Adipocyte (in vitro differentiated cells): ENCODE measurements at regions not wholly inside any gene's neighbourhood (a gene's known extent, or its start where the extent isn't known, plus 50 kb on each side); places are given as distances from the start of the nearest gene placed in this dataset.

Experiments used
- DNase-seq: peaks from one replicate; pipeline ENCODE4 v3.0.0-alpha.2; 2015; ENCODE audit warnings: low read depth
- H3K27me3 ChIP-seq: replicated peaks from 2 replicates; pipeline ENCODE4 v1.7.0; 2013; ENCODE audit warnings: mild to moderate bottlenecking, low read length, moderate library complexity; ENCODE audit not compliant: control insufficient read depth, insufficient read depth
- H3K36me3 ChIP-seq: 2 replicates; pipeline ENCODE4 v1.7.0; 2013; ENCODE audit warnings: low read length, mild to moderate bottlenecking, moderate library complexity; ENCODE audit not compliant: control insufficient read depth, insufficient read depth, severe bottlenecking
- H3K4me1 ChIP-seq: 2 replicates; pipeline ENCODE4 v1.7.0; 2013; ENCODE audit warnings: mild to moderate bottlenecking, low read length, moderate library complexity; ENCODE audit not compliant: control insufficient read depth, insufficient read depth
- H3K4me3 ChIP-seq: 2 replicates; pipeline ENCODE4 v1.7.0; 2013; ENCODE audit warnings: mild to moderate bottlenecking, low read length, moderate library complexity
- H3K9ac ChIP-seq: 2 replicates; pipeline ENCODE4 v1.7.0; 2013; ENCODE audit warnings: mild to moderate bottlenecking, low read length, moderate library complexity
- H3K9me3 ChIP-seq: 2 replicates; pipeline ENCODE4 v1.7.0; 2013; ENCODE audit warnings: mild to moderate bottlenecking, low read length, moderate library complexity; ENCODE audit not compliant: control insufficient read depth

GRCh38 chr5:39732166-39732565 lies 307.4 kb upstream of the DAB2 start:
- H3K9ac ChIP-seq = no peak overlapping the region
- H3K27me3 ChIP-seq = no peaks in the 10 kb centered on the region
- no peak overlapping the region for H3K4me3 ChIP-seq
- no peaks in the 10 kb centered on the region for H3K4me1 ChIP-seq
- H3K36me3 ChIP-seq = no peaks in the 10 kb centered on the region
- H3K9me3 ChIP-seq = no peaks in the 10 kb centered on the region
- DNase-seq = no peak

GRCh38 chr5:39730699-39731098 lies 305.9 kb upstream of the DAB2 start:
- Histone ChIP-seq H3K36me3 (no peaks in the 10 kb centered on the region), H3K9me3 (no peaks in the 10 kb centered on the region), H3K4me3 (no peak overlapping the region), H3K9ac (no peak overlapping the region), H3K27me3 (no peaks in the 10 kb centered on the region), H3K4me1 (no peaks in the 10 kb centered on the region)
- no peak for DNase-seq

- DNase-seq = no peak
- no peak overlapping the region for H3K4me3 ChIP-seq
- H3K27me3 ChIP-seq = no peaks in the 10 kb centered on the region
- no peaks in the 10 kb centered on the region for H3K9me3 ChIP-seq
- H3K36me3 ChIP-seq = no peaks in the 10 kb centered on the region
- no peak overlapping the region for H3K9ac ChIP-seq
- H3K4me1 ChIP-seq = no peaks in the 10 kb centered on the region
These were observed 305.2 kb upstream of the DAB2 start for GRCh38 chr5:39730006-39730405.

GRCh38 chr5:39726467-39726866 lies 301.7 kb upstream of the DAB2 start:
- no peak overlapping the region for H3K9ac ChIP-seq
- no peaks in the 10 kb centered on the region for H3K27me3 ChIP-seq
- DNase-seq = no peak
- H3K9me3 ChIP-seq = no peaks in the 10 kb centered on the region
- H3K4me3 ChIP-seq = no peak overlapping the region
- H3K36me3 ChIP-seq = no peaks in the 10 kb centered on the region
- H3K4me1 ChIP-seq = no peaks in the 10 kb centered on the region

GRCh38 chr5:39721394-39721793 lies 296.6 kb upstream of the DAB2 start:
- H3K27me3 ChIP-seq = no peaks in the 10 kb centered on the region
- no peaks in the 10 kb centered on the region for H3K9me3 ChIP-seq
- no peak overlapping the region for H3K9ac ChIP-seq
- H3K4me3 ChIP-seq = no peak overlapping the region
- DNase-seq = no peak
- H3K4me1 ChIP-seq = peaks cover 9% of the 10 kb centered on the region
- no peaks in the 10 kb centered on the region for H3K36me3 ChIP-seq

GRCh38 chr5:39720136-39720535 lies 295.4 kb upstream of the DAB2 start:
- H3K27me3 ChIP-seq = no peaks in the 10 kb centered on the region
- no peak overlapping the region for H3K4me3 ChIP-seq
- H3K36me3 ChIP-seq = no peaks in the 10 kb centered on the region
- peaks cover 10% of the 10 kb centered on the region for H3K4me1 ChIP-seq
- DNase-seq = no peak
- H3K9ac ChIP-seq = no peak overlapping the region
- no peaks in the 10 kb centered on the region for H3K9me3 ChIP-seq

GRCh38 chr5:39717176-39717897 lies 292.6 kb upstream of the DAB2 start:
- Histone ChIP-seq H3K4me1 (peaks cover 24% of the 10 kb centered on the region), H3K9me3 (no peaks in the 10 kb centered on the region), H3K36me3 (no peaks in the 10 kb centered on the region), H3K4me3 (no peak overlapping the region), H3K9ac (no peak overlapping the region), H3K27me3 (no peaks in the 10 kb centered on the region)
- peak; percentile 62 for DNase-seq

GRCh38 chr5:39716532-39717028 lies 291.8 kb upstream of the DAB2 start:
- Histone ChIP-seq H3K36me3 (no peaks in the 10 kb centered on the region), H3K4me3 (no peak overlapping the region), H3K4me1 (peaks cover 24% of the 10 kb centered on the region)

GRCh38 chr5:39714036-39714698 lies 289.4 kb upstream of the DAB2 start:
- Histone ChIP-seq H3K4me3 (no peak overlapping the region), H3K36me3 (no peaks in the 10 kb centered on the region), H3K4me1 (peaks cover 24% of the 10 kb centered on the region), H3K9me3 (no peaks in the 10 kb centered on the region), H3K9ac (peak overlapping the region; percentile 32), H3K27me3 (no peaks in the 10 kb centered on the region)
- peak; percentile 85 for DNase-seq

More at GRCh38 chr5:39716532-39717028, 291.8 kb upstream of the DAB2 start:
- Histone ChIP-seq H3K27me3 (no peaks in the 10 kb centered on the region), H3K9me3 (no peaks in the 10 kb centered on the region), H3K9ac (no peak overlapping the region)
- DNase-seq = peak; percentile 58

- Histone ChIP-seq H3K4me3 (no peak overlapping the region), H3K27me3 (no peaks in the 10 kb centered on the region), H3K9me3 (no peaks in the 10 kb centered on the region), H3K4me1 (peaks cover 24% of the 10 kb centered on the region), H3K9ac (peak overlapping the region; percentile 32), H3K36me3 (no peaks in the 10 kb centered on the region)
- DNase-seq = peak; percentile 83
These were observed 288.6 kb upstream of the DAB2 start for GRCh38 chr5:39713250-39713916.
